Cardiac septum (tissue), 1 donor: ENCODE measurements at regions not wholly inside any gene's neighbourhood (a gene's known extent, or its start where the extent isn't known, plus 50 kb on each side); places are given as distances from the start of the nearest gene placed in this dataset.

Source experiments
- DNase-seq: peaks from one replicate; pipeline ENCODE4 v3.0.0-alpha.2; 2020; ENCODE audit warnings: low spot score
- intact Hi-C: fragments of 100-400 bp; cut with DNase I; formaldehyde crosslinking; loops from one replicate; pipeline ENCODE4 v1.14.0; 2022
- donor health status: DM: no; HTN: no; CAD: no.

GRCh38 chr22:48217596-48217995 lies 1455.1 kb downstream of the TBC1D22A start:
- no peak for DNase-seq

GRCh38 chr22:48212727-48213126 lies 1450.3 kb downstream of the TBC1D22A start:
- no peak for DNase-seq
- intact Hi-C loops, result loop anchor here (10.0 kb wide), 1 partner anchor 1262 kb away; no protein-coding TSS in a partner anchor

More at GRCh38 chr22:48217596-48217995, 1455.1 kb downstream of the TBC1D22A start:
- intact Hi-C loops, result loop anchor here (10.0 kb wide), 1 partner anchor 1257 kb away; no protein-coding TSS in a partner anchor

GRCh38 chr22:48210812-48211211 lies 1448.4 kb downstream of the TBC1D22A start:
- no peak for DNase-seq
- intact Hi-C loops, result loop anchor here (10.0 kb wide), 1 partner anchor 1264 kb away; no protein-coding TSS in a partner anchor

GRCh38 chr22:48210198-48210580 lies 1447.7 kb downstream of the TBC1D22A start:
- intact Hi-C loops, result loop anchor here (10.0 kb wide), 1 partner anchor 1265 kb away; no protein-coding TSS in a partner anchor
- DNase-seq, result no peak

- intact Hi-C loops, result loop anchor here (10.0 kb wide), 1 partner anchor 1265 kb away; no protein-coding TSS in a partner anchor
- no peak for DNase-seq
These were observed 1447.2 kb downstream of the TBC1D22A start for GRCh38 chr22:48209473-48210197.

GRCh38 chr22:48208894-48209293 lies 1446.4 kb downstream of the TBC1D22A start:
- no peak for DNase-seq
- intact Hi-C loops, result no loop called here

- intact Hi-C loops, result no loop called here
- DNase-seq, result no peak
These were observed 1445.6 kb downstream of the TBC1D22A start for GRCh38 chr22:48207919-48208535.

GRCh38 chr22:48205790-48206189 lies 1443.3 kb downstream of the TBC1D22A start:
- DNase-seq, result no peak
- intact Hi-C loops, result no loop called here

- intact Hi-C loops, result no loop called here
- DNase-seq, result no peak
These were observed 1442.7 kb downstream of the TBC1D22A start for GRCh38 chr22:48205161-48205560.

GRCh38 chr22:48204296-48204695 lies 1441.8 kb downstream of the TBC1D22A start:
- intact Hi-C loops, result no loop called here
- DNase-seq, result no peak

GRCh38 chr22:48199667-48200066 lies 1437.2 kb downstream of the TBC1D22A start:
- intact Hi-C loops, result no loop called here
- no peak for DNase-seq

- intact Hi-C loops, result no loop called here
- DNase-seq, result no peak
These were observed 1436.3 kb downstream of the TBC1D22A start for GRCh38 chr22:48198489-48199459.

- DNase-seq, result no peak
These were observed 1434.8 kb downstream of the TBC1D22A start for GRCh38 chr22:48197189-48197690.

GRCh38 chr22:48192920-48193319 lies 1430.5 kb downstream of the TBC1D22A start:
- intact Hi-C loops, result no loop called here

More at GRCh38 chr22:48197189-48197690, 1434.8 kb downstream of the TBC1D22A start:
- intact Hi-C loops, result no loop called here

GRCh38 chr22:48192071-48192470 lies 1429.6 kb downstream of the TBC1D22A start:
- intact Hi-C loops, result no loop called here
- no peak for DNase-seq

More at GRCh38 chr22:48192920-48193319, 1430.5 kb downstream of the TBC1D22A start:
- no peak for DNase-seq

GRCh38 chr22:48188231-48188721 lies 1425.8 kb downstream of the TBC1D22A start:
- DNase-seq, result no peak
- intact Hi-C loops, result no loop called here

- intact Hi-C loops, result no loop called here
- DNase-seq, result no peak
These were observed 1424.9 kb downstream of the TBC1D22A start for GRCh38 chr22:48187356-48187755.

GRCh38 chr22:48186146-48186790 lies 1423.8 kb downstream of the TBC1D22A start:
- no peak for DNase-seq
- intact Hi-C loops, result no loop called here
